HL-60 (cell line): ENCODE measurements at regions not wholly inside any gene's neighbourhood (a gene's known extent, or its start where the extent isn't known, plus 50 kb on each side); places are given as distances from the start of the nearest gene placed in this dataset.

ENCODE experiments used
- DNase-seq, 2 experiments: peaks; one replicate each; pipeline ENCODE4 v3.0.0-alpha.2; 2010 to 2020; ENCODE audit warnings: low read depth in 1 of 2, low spot score in 1 of 2
- H3K27ac ChIP-seq: fragments of 250-450 bp; sonication (Bioruptor Pico); replicated peaks from 2 replicates; pipeline ENCODE4 v1.5.1; 2020; ENCODE audit warnings: mild to moderate bottlenecking, moderate library complexity
- H3K27me3 ChIP-seq: fragments of 250-450 bp; sonication (Bioruptor Pico); 2 replicates; pipeline ENCODE4 v1.5.1; 2021; ENCODE audit warnings: mild to moderate bottlenecking, moderate library complexity; ENCODE audit not compliant: insufficient read depth, poor library complexity, severe bottlenecking
- H3K4me3 ChIP-seq: replicated peaks from 2 replicates; pipeline ENCODE4 v1.5.1; 2011; ENCODE audit warnings: mild to moderate bottlenecking, control low read depth, low read length; ENCODE audit not compliant: insufficient read depth
- GABPA ChIP-seq: IDR thresholded peaks from 2 replicates; pipeline ENCODE4 v1.6.1; 2012; ENCODE audit warnings: low read depth
- POLR2AphosphoS5 ChIP-seq: IDR thresholded peaks from 2 replicates; pipeline ENCODE4 v1.6.1; 2012; ENCODE audit warnings: low read depth
- SPI1 ChIP-seq: IDR thresholded peaks from 2 replicates; pipeline ENCODE4 v1.6.1; 2012; ENCODE audit warnings: low read depth, mild to moderate bottlenecking, borderline replicate concordance
- TF ChIP-seq, protein P1 (sequence below): IDR thresholded peaks from one replicate; pipeline ENCODE4 v1.5.1; 2011; ENCODE audit warnings: low read length, control low read depth, inconsistent platforms; ENCODE audit not compliant: insufficient read depth
- TF ChIP-seq, protein P2 (sequence below): IDR thresholded peaks from 2 replicates; pipeline ENCODE4 v1.6.1; 2012; ENCODE audit warnings: low read depth; ENCODE audit not compliant: insufficient replicate concordance

GRCh38 chr3:193972832-193973231 is 163.1 kb upstream of the HES1 start:
- DNase-seq = no peak
- Histone ChIP-seq H3K27me3 (no peaks in the 10 kb centered on the region), H3K27ac (no peak overlapping the region), H3K4me3 (no peak overlapping the region)
- TF ChIP-seq SPI1 (no peak), GABPA (no peak)

- TF ChIP-seq GABPA (no peak), SPI1 (no peak), POLR2AphosphoS5 (no peak)
- TF ChIP-seq, protein P1, sequence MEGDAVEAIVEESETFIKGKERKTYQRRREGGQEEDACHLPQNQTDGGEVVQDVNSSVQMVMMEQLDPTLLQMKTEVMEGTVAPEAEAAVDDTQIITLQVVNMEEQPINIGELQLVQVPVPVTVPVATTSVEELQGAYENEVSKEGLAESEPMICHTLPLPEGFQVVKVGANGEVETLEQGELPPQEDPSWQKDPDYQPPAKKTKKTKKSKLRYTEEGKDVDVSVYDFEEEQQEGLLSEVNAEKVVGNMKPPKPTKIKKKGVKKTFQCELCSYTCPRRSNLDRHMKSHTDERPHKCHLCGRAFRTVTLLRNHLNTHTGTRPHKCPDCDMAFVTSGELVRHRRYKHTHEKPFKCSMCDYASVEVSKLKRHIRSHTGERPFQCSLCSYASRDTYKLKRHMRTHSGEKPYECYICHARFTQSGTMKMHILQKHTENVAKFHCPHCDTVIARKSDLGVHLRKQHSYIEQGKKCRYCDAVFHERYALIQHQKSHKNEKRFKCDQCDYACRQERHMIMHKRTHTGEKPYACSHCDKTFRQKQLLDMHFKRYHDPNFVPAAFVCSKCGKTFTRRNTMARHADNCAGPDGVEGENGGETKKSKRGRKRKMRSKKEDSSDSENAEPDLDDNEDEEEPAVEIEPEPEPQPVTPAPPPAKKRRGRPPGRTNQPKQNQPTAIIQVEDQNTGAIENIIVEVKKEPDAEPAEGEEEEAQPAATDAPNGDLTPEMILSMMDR = no peak
- TF ChIP-seq, protein P2, sequence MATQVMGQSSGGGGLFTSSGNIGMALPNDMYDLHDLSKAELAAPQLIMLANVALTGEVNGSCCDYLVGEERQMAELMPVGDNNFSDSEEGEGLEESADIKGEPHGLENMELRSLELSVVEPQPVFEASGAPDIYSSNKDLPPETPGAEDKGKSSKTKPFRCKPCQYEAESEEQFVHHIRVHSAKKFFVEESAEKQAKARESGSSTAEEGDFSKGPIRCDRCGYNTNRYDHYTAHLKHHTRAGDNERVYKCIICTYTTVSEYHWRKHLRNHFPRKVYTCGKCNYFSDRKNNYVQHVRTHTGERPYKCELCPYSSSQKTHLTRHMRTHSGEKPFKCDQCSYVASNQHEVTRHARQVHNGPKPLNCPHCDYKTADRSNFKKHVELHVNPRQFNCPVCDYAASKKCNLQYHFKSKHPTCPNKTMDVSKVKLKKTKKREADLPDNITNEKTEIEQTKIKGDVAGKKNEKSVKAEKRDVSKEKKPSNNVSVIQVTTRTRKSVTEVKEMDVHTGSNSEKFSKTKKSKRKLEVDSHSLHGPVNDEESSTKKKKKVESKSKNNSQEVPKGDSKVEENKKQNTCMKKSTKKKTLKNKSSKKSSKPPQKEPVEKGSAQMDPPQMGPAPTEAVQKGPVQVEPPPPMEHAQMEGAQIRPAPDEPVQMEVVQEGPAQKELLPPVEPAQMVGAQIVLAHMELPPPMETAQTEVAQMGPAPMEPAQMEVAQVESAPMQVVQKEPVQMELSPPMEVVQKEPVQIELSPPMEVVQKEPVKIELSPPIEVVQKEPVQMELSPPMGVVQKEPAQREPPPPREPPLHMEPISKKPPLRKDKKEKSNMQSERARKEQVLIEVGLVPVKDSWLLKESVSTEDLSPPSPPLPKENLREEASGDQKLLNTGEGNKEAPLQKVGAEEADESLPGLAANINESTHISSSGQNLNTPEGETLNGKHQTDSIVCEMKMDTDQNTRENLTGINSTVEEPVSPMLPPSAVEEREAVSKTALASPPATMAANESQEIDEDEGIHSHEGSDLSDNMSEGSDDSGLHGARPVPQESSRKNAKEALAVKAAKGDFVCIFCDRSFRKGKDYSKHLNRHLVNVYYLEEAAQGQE = no peak
- no peak for DNase-seq
- H3K4me3 ChIP-seq = no peak overlapping the region
- H3K27ac ChIP-seq = no peak overlapping the region
- no peaks in the 10 kb centered on the region for H3K27me3 ChIP-seq
Measured at GRCh38 chr3:193974191-193974652, 161.7 kb upstream of the HES1 start.

GRCh38 chr3:193974671-193975535 is 161.0 kb upstream of the HES1 start:
- DNase-seq = no peak
- H3K4me3 ChIP-seq = no peak overlapping the region
- H3K27ac ChIP-seq = no peak overlapping the region
- no peaks in the 10 kb centered on the region for H3K27me3 ChIP-seq
- TF ChIP-seq, protein P2 = no peak
- TF ChIP-seq SPI1 = no peak
- no peak for TF ChIP-seq GABPA
- TF ChIP-seq, protein P1 = no peak
- no peak for TF ChIP-seq POLR2AphosphoS5

GRCh38 chr3:193977622-193978021 is 158.3 kb upstream of the HES1 start:
- Histone ChIP-seq H3K27ac (no peak overlapping the region), H3K4me3 (no peak overlapping the region), H3K27me3 (no peaks in the 10 kb centered on the region)
- peak in 1 of 2 experiments; percentile 58 for DNase-seq
- TF ChIP-seq GABPA = no peak
- TF ChIP-seq SPI1 = peak; percentile 1; the same call in 1 of the 2 replicates
- TF ChIP-seq, protein P1 = no peak
